ENCODE measurements at regions not wholly inside any gene's neighbourhood (a gene's known extent, or its start where the extent isn't known, plus 50 kb on each side); places are given as distances from the start of the nearest gene placed in this dataset.

DNA sequence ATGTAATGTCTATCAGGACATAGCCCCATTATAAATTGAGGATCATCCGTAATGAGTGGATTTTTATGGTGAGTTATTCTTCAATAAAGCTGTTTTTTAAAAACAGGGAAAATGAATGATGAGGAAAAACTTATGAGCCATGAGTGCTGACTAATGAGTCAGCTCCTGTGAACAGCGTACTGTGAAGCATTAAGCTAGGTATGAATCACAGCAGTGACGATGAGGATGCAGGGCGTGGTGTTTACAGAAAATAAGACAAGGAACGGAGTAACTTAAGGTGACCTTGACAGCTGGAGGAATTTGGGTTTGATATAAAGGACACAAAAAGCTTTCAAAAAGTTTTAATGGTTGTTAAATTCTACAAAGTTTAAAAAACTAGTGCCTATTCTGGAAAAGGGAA lies 96.3 kb downstream of the FOXF2 start:
- no peak for FAIRE-seq

DNA sequence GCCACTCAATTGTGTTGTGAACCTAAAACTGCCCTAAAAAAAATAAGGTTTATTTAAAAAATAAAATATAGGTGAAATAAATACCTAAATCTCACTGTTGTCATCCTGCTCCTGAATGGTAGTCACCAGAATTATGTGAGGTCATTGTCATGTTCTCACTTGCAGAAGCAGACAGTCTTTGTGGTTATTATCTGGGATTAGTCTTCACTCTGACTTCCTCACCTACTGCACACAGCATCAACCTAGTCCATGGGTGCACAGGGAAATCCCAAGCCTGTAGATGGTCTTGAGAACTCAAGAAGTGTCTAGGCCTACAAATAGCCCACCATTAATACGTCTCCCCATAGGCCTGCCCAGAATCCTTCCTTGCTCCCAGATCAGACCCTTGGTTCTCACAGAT lies 97.0 kb downstream of the FOXF2 start:
- no peak for FAIRE-seq

DNA sequence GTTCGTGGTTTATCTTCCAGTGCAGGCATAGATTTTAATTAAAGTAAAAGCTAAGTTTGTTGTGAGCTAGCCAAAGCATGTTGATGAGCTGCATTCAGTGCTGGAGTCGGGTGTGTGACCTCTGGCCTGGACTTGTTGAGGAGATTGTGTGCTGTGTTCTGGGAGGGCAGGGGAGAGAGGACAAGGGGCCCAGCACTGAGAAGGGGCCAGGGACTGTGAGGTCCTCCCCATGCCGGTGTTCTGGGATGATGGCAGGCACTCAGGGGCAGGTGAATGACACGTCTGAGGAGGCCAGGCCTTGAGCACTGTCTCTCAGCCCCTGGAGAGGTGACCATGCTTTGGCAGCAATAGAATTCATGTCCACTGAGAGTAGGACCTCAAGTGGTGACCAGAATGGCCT lies 97.9 kb downstream of the FOXF2 start:
- no peak for FAIRE-seq

DNA sequence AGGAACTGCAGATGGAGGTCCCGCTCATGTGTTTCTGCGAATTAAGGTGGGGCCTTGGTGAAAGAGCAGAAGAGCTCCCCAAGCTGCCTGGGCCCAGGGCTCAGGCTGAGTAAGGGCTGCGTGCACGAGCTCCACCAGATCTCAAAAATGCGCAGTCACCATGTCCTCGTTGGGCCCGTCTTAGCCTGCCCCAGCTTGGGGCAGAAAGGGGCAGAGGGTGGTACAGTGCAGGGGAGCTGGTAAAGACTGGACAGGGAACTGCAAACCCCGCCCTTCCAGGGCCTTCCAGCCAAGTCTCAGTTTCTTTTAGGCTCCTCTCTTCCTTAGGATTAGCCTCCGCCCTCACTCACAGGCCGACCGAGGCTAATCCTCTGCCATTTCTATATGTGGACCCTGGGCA lies 101.6 kb downstream of the FOXF2 start:
- no peak for FAIRE-seq

DNA sequence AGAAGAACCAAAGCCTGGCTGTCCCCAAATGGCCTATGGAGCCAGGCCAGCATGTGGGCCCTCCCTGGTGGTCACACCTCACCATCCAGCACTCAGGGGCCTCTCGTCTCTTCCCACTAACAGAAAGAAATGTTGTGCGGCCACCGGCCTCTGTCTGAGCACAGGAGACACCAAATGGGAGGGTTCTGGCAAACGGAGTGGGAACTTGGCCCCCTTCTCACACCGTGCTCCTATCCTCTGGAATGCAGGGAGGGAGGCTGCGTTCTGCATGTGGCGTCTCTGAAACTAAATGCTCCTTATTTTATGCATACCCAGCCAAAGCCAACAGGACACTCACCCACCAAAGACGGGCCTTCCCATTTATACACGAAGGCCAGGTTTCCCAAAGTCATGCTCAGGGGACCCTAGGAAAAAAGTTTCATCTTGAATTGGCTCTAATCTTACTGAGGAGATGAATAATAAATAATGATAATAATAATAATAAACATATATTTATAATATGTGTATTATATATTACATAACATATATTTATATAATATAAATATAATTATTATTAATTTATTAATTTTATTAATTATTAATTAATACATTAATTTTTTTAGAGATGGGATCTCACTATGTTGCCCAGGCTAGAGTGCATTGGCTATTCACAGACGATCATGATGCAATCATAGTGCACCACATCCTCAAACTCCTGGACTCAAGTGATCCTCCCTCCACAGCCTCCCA lies 102.4 kb downstream of the FOXF2 start:
- FAIRE-seq: peak; percentile 24

DNA sequence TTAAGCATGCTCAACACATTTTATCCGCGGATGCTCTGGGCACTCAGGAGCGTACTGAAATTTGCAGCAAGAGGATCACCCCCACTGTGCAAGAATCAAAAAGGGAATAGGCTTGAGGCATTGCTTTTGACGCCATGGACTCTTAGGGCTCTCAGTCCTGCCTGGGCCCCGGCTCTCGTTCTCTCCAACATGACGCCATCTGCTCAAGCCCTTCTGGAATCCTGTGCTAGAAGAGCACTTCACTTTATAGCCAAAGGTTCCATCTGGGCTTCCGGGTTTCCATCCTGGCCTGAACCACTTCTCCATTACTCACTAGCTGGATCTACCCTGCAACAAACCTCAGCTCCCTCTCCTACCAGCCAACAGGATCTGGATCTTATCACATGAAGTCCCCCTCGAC lies 105.3 kb downstream of the FOXF2 start:
- FAIRE-seq: no peak

DNA sequence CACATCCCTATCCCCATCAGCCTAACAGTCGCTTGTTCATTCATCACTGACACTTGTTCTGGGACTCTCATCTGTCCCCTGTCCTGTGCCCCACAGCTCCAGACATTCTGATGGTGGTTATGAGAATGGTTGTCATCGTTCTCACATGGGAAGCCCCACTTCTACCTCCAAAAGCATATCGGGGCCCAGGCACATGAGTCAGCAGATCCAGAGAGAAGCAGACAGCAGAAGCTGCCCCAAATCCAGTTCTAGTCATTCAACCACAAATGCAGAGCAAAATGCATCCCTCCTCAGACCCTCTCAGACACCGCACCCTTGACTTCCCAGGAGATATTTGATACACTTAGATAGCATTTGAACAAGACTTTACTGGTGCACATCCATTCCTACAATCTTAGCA lies 106.0 kb downstream of the FOXF2 start:
- FAIRE-seq: no peak

DNA sequence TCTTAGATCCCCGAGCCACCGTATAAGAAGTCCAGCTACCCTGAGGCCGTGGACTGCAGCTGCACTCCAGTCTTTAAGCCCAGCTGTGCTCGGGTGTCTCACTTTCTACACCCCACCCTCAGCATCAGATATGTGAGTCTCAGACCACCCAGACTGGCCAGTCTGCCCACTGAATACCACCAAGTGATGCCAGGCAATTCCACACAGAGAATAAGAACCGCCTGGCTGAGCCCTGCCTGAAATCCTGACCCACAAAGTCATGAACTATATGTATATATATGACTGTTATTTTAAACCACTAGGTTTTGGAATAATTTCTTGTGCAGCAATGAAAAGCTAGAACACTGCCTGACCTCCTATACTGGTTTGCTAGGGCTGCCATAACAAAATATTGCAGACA lies 106.7 kb downstream of the FOXF2 start:
- no peak for FAIRE-seq

DNA sequence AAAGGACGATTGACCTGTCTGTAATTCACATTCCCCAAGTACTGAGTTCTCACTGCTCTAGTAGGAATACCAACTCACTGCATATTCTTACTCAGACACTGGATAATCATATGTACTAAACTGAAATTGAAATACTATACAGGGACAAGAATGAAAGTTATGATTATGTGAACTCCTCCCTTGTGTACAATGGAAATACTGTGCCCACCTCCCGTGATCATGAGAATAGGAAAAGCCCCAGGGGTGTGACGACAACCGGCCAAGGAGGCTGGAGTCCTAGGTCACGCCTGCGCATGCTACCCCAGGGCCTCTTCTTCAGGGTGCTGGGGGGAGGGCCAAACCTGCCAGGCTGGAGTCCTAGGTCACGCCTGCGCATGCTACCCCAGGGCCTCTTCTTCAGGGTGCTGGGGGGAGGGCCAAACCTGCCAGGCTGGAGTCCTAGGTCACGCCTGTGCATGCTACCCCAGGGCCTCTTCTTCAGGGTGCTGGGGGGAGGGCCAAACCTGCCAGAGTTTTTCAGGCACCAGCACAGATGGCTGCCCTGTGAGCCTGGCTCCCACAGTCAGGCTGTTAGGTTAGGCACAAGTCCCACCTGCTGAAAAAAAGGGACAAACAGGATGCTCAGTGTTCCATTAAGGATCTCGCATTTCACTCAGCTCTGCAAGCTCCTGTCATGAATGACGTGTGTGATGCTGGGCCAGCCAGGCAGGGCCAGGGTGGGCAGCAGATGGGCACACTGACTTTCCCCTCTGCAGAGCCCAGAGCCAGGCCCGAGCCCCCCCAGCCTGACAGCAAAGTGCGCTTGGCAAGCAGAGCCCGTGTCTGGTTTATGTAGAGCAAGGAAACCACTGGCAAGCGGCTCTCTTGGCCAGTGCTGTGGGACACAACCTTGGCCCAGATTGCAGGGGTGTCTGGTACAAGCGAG lies 107.7 kb downstream of the FOXF2 start:
- no peak for FAIRE-seq

DNA sequence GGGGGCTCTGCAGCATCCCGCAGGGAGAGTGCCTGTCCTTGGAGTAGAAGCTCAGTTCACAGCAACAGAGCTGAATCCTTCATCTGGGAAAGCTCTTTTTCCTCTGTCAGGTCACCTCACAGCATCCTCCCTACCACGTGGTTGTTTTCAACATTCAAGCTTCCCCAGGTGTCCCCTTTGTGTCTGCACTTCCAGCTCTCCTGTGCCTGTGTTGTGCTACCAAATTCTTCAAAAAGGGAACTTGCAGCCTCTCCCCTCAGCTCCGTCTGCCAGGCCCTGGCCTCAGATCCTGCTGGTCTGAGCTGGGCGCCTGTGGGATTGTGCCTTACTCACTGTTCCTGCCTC lies 108.4 kb downstream of the FOXF2 start:
- no peak for FAIRE-seq

DNA sequence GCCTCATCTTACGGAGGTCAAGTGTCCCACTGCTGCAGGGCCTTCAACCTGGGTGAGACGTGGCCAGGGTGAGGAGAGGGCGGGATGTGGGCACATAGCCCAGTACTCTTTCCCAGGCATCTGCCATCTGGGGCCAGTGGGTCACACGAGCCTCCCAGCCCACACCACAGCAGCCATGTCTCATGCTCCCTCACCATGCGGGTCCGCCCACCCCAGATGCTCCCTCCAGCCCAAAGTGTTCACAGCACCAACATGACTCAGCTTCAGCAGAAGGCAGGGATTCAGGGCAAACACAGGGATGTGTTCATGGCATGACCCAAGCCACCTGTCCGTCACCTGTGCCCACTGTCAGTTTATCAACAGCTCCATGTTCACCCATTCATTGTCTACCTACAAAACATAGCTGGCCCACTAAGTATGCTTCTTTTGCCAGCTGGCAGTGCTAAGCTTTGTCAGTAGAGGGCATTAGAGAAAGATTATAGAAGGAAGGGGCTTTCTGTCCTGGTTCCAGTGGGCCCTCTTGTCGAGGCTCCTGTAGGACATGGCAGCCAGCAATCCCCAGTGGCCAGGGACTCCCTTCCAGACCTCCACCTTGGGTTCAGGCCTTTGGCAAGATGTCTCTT lies 109.2 kb downstream of the FOXF2 start:
- FAIRE-seq: no peak

DNA sequence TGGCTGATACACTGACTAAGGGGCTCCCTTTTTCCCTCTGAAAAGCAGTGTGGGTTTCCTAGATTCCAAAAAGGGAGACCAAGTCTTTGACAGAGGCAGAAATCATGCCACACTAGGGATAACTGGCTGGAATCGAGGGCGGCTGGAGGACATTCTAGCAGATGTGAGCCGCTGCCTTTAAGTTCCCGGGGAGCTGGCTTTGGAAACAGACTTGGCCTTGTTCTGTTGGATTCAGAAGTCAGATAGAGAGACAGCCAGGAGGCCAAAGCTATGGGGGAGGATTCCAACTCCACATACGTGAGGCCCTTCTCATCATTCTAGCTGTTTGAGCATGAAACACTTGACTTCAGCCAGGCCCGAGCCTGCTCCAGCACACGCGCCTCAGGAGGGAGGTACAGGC lies 109.9 kb upstream of the FOXC1 start:
- no peak for FAIRE-seq

DNA sequence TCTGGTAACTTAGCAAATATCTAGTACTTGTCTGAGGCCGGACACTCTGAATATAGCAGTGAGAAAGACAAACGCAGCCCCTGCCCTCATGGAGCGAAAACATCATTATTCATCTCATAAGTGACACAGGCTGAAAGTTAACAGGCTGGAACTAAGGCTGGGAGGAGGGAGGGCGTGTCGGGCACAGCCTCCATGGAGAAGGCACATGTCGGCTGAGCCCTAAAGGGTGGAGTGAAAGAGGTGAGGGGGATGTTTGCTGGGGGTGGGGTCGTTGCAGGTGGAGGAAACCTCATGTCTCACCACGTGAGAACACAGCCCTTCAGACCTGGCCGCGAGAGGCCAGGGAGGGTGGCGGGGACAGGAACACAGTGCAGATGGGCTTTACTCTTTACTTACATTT lies 108.8 kb upstream of the FOXC1 start:
- no peak for FAIRE-seq

DNA sequence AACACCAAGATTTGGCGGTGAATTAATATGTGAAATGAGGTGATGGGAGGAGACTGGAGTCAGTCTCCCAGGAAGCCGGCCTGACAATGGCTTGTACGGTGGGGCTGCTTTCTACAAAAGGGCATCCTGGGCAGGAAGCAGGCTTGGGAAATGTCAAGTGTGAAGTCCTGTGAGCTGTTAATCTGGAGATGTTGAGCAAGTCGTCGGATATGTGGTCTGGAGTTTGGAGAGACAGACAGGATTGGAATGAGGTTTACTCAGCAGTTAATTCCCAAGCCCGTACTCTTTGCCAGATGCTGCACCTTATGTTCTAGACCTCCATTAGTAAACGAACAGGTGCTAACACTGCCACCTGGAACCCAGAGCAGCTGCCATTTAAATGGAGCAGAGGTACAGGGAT lies 107.7 kb upstream of the FOXC1 start:
- FAIRE-seq: no peak

DNA sequence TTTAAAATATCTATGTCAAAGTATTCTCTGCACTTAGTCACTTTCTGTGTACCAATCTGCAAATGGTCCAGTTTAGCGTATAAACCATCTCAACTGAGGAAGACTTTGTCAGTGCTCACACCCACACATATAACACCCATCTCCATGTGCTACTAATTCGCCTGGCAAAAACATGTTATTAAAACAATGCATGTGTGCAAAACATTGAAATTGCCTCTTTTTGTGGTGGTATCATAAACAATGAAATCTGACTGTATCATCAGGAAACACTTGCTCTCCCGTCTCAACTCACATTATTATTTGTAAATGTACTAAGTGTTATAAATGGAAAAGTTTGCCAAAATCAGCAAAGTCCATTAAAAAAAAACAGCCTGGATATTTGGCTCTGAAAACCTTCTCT lies 105.9 kb upstream of the FOXC1 start:
- FAIRE-seq: no peak

DNA sequence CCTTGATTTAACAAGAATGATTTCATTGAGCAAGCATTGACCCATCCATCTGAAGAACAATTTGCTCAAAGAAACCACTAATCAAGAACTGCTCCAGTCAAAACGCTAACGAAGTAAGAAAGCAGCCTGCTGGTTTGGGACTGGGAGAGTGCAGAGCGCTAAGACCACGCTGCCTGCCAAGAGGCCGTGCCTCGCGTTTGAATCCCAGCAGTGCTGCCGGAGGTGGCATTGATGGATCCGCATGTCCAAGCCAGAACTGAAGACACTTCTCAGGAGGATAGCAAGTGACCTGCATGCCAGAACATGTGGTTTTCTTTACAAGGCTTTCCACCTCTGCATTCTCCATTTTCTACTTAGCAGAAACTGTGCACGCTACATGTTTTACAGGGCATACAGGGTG lies 105.2 kb upstream of the FOXC1 start:
- FAIRE-seq: no peak

DNA sequence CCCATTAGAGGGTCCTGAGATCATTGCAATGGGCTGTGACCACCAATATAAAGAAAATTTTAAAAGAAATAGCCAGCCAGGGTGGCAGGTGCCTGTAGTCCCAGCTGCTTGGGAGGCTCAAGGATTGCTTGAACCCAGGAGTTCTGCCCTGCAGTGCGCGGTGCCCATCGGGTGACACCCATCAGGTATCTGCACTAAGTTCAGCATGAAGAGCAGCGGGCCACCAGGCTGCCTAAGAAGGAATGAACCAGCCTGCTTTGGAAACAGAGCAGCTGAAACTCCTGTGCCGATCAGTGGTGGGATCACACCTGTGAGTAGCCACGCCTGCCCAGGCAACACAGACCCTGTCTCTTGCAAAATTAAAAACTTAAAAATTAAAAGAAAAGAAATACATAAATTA lies 102.5 kb upstream of the FOXC1 start:
- FAIRE-seq: no peak

DNA sequence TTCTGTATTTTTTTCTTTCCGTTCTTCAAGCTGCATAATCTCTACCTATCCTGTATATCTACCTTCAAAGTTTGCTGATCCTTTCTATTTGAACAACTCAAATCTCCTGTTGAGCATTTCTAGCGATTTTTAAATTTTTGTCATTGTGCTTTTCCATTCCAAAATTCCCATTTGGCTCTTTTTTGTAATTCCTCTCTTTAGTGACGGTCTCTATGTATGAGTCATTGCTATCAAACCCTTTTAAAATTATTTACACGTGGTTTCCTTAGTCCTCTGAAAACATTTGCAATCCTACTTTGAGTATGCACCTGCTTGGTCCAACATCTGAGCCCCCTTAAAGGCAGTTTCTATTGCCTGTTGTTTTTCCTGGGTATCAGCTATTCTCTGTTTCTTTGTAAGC lies 100.5 kb upstream of the FOXC1 start:
- FAIRE-seq: no peak

DNA sequence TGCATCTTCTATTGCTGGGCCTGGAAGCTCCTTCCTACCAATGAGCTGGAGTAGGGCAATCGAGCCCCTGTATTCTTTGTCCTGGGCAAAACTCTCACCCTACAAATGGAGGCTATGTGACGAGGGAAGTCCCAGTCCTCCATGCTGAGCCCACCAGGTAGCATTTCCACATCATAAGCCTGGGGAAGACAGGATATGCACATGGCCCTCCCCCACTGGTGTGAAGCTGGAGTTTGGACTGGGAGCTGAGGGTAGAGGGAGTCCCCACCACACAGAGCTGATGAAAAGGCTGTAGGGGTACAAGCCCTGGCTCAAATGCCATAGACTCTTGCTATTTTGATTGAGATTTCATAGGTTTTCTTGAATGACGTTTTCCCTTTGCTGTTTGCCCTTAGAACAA lies 99.5 kb upstream of the FOXC1 start:
- no peak for FAIRE-seq

DNA sequence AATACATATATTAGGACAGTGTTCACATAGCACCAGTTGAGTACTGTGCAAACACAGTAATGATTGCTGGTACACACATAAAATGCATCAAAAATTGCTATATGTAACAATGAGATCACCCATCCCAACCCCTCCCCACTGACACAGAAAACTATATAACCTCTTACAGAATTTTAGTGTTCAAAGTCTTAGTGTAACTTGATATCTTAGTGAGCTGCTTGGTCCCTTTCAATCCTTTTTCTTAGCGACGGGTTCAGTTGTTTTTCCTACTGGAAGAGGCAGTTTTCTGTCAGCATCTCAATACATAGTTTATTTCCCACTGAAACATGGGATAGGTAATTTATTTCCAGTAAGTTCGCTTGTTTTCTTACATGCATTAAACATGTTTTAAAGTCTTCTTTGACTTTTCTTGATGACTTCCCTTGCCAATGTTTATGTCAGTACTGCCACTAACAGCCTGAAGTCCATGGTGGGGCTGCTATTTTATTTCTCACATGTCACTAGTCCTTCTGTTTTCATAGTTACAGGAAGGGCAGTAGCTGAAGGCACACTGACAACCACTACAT lies 96.4 kb upstream of the FOXC1 start:
- no peak for FAIRE-seq

DNA sequence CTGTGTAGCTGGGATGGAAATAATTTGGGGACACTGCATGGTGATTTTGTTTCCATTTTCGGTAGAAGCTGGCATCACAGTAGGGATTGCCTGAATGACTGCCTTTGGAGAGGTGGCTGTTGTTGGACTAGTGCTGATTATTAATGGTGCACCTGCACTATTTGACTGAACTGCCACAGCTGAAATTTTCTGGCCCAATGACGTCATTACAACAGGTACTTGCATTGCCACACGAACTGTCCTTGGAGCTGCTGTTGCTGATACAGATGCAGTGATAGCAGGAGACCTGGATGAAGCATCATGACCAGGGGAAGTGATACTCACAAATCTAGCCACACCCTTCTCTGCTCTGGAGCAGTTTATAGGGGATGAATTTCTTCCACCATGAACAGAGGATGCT lies 95.6 kb upstream of the FOXC1 start:
- no peak for FAIRE-seq

DNA sequence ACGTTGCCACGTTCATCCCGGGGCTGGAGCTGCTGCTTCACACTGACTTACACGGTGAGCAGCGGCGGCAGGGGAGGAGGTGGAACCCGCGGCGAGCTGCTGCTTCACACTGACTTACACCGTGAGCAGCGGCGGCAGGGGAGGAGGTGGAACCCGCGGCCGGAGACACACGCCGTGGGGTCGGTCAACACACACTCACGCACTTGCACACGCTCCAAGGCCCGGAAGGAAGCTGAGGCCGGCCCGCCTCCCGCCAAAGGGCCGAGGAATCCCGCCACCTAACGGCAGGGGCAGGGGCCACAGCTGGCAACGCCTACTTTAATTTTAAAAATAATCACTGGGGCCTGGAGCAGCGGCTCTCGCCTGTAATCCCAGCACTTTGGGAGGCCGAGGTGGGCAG lies 94.4 kb upstream of the FOXC1 start:
- no peak for FAIRE-seq

DNA sequence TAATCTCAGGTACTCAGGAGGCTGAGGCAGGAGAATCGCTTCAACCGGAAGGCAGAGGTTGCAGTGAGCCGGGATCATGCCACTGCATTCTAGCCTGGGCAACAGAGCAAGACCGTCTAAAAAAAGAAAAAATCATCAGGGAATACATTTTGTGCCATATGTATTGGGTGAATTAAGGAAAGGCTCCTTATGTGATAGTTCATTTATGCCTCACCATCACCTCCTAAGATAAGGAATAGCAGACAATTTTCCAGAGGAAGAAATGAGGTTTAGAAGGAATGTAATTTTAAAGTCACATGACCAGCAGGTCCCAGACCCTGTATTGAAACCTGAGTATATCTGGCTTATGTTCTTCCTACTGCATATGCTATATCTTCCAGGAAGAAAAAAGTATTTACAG lies 93.9 kb upstream of the FOXC1 start:
- FAIRE-seq: no peak
